ENCODE measurements at regions not wholly inside any gene's neighbourhood (a gene's known extent, or its start where the extent isn't known, plus 50 kb on each side); places are given as distances from the start of the nearest gene placed in this dataset.

- H3K9me3 Mint-ChIP-seq: peaks cover 7% of the 10 kb centered on the region
- no peak for DNase-seq (ENCODE audit: low spot score)
- H3K4me1 Mint-ChIP-seq: peaks cover 13% of the 10 kb centered on the region
- Histone ChIP-seq H3K4me2 (no peak overlapping the region), H3K9me2 (ENCODE audit: insufficient read depth) (no peaks in the 10 kb centered on the region; the same call in 1 of the 2 replicates), H4K20me1 (replicated peaks; ENCODE audit: insufficient read depth) (no peaks in the 10 kb centered on the region), H3K27me3 (ENCODE audit: insufficient read depth) (no peaks in the 10 kb centered on the region), H3K36me3 (ENCODE audit: insufficient read depth) (no peaks in the 10 kb centered on the region), H3K79me2 (replicated peaks; ENCODE audit: insufficient read depth) (no peaks in the 10 kb centered on the region), H3K4me3 (no peak overlapping the region), H3K4me1 (ENCODE audit: insufficient read depth) (peaks cover 5% of the 10 kb centered on the region; the same call in 1 of the 2 replicates), H3K27ac (ENCODE audit: low read depth) (no peak overlapping the region), H3F3A (replicated peaks; ENCODE audit: low read depth) (no peaks in the 10 kb centered on the region), H2AFZ (no peak overlapping the region)
- TF ChIP-seq ZNF462 (CRISPR knock-in tag; IDR thresholded peaks at IDR 0.05) (no peak), POLR2AphosphoS5 (IDR thresholded peaks at IDR 0.05; ENCODE audit: low read depth) (no peak)
- peaks cover 13% of the 10 kb centered on the region for H3K27me3 Mint-ChIP-seq (ENCODE audit: insufficient read depth, low read depth, poor library complexity)
- H3K27ac Mint-ChIP-seq: no peak overlapping the region
- H3K4me3 Mint-ChIP-seq: no peak overlapping the region
- no peak for ATAC-seq
- no peaks in the 10 kb centered on the region for H3K36me3 Mint-ChIP-seq (ENCODE audit: low read depth)
These were observed 104.7 kb upstream of the PMEPA1 start for GRCh38 chr20:57814529-57814928.

- Mint-ChIP-seq H3K36me3 (ENCODE audit: low read depth) (no peaks in the 10 kb centered on the region), H3K9me3 (peaks cover 7% of the 10 kb centered on the region), H3K4me3 (no peak overlapping the region), H3K27me3 (ENCODE audit: insufficient read depth, low read depth, poor library complexity) (peaks cover 13% of the 10 kb centered on the region), H3K4me1 (peaks cover 17% of the 10 kb centered on the region), H3K27ac (no peak overlapping the region)
- Histone ChIP-seq H3K4me1 (ENCODE audit: insufficient read depth) (peaks cover 5% of the 10 kb centered on the region; the same call in 1 of the 2 replicates), H3K4me2 (no peak overlapping the region), H3K36me3 (ENCODE audit: insufficient read depth) (no peaks in the 10 kb centered on the region), H2AFZ (no peak overlapping the region), H3F3A (replicated peaks; ENCODE audit: low read depth) (no peaks in the 10 kb centered on the region), H4K20me1 (replicated peaks; ENCODE audit: insufficient read depth) (no peaks in the 10 kb centered on the region), H3K27ac (ENCODE audit: low read depth) (no peak overlapping the region), H3K4me3 (no peak overlapping the region), H3K27me3 (ENCODE audit: insufficient read depth) (no peaks in the 10 kb centered on the region), H3K79me2 (replicated peaks; ENCODE audit: insufficient read depth) (no peaks in the 10 kb centered on the region), H3K9me2 (ENCODE audit: insufficient read depth) (no peaks in the 10 kb centered on the region; the same call in 1 of the 2 replicates)
- ATAC-seq: no peak
- no peak for DNase-seq (ENCODE audit: low spot score)
- TF ChIP-seq ZNF462 (CRISPR knock-in tag; IDR thresholded peaks at IDR 0.05): no peak
These were observed 103.9 kb upstream of the PMEPA1 start for GRCh38 chr20:57813509-57814269.
